T-cell (primary cell): ENCODE measurements at regions not wholly inside any gene's neighbourhood (a gene's known extent, or its start where the extent isn't known, plus 50 kb on each side); places are given as distances from the start of the nearest gene placed in this dataset.

Experiments
- ATAC-seq, 4 experiments: fragments of 200-7000 bp in 3 of 4; fragments of 150-1000 bp in 1 of 4; cut with Tn5 transposase; replicated peaks in 1 of 4; 1 replicate in 3 of 4; 2 replicates in 1 of 4; pipeline ENCODE4 v1.10.0; 2021; ENCODE audit warnings: moderate library complexity in 3 of 4, mild to moderate bottlenecking in 2 of 4, moderate number of reproducible peaks in 1 of 4
- CTCF ChIA-PET, 2 donors: fragments of 300-600 bp; sonication (Branson Sonifier 250); formaldehyde crosslinking; loops; one replicate each; lab custom pipeline; 2022; ENCODE audit warnings: antibody characterized with exemption in 2 of 2; lab: Charles Lee
- POLR2A ChIA-PET, 2 donors: fragments of 300-600 bp; sonication (Branson Sonifier 250); formaldehyde crosslinking; loops; one replicate each; lab custom pipeline; 2022; ENCODE audit warnings: antibody characterized with exemption in 2 of 2; lab: Charles Lee
- DNase-seq, 35 experiments: peaks; one replicate each; pipeline versions ENCODE4 v3.0.0 to v3.0.0-alpha.2; 2013 to 2023
- H3K27ac ChIP-seq: one replicate; pipeline ENCODE4 v1.5.1; 2013; ENCODE audit warnings: low read length
- H3K27me3 ChIP-seq, 2 experiments: replicated peaks in 1 of 2; 1 replicate in 1 of 2; 2 replicates in 1 of 2; pipeline versions ENCODE4 v1.6.1 to v1.7.0; 2013; ENCODE audit warnings: low read length in 1 of 2, mixed read lengths in 1 of 2; ENCODE audit not compliant: control insufficient read depth in 2 of 2, insufficient read depth in 2 of 2; ENCODE audit errors: extremely low read depth in 1 of 2
- H3K36me3 ChIP-seq, 2 donors: 1 replicate in 1 of 2; 2 replicates in 1 of 2; pipeline versions ENCODE4 v1.6.1 to v1.7.0; 2013; ENCODE audit warnings: low read length in 1 of 2; ENCODE audit not compliant: control insufficient read depth in 2 of 2, insufficient read depth in 1 of 2; ENCODE audit errors: extremely low read depth in 1 of 2
- H3K4me1 ChIP-seq, 2 experiments: 1 replicate in 1 of 2; 2 replicates in 1 of 2; pipeline versions ENCODE4 v1.6.1 to v1.7.0; 2013; ENCODE audit warnings: low read length in 2 of 2, mixed read lengths in 1 of 2; ENCODE audit not compliant: insufficient read depth in 2 of 2, control insufficient read depth in 1 of 2; ENCODE audit errors: extremely low read depth in 1 of 2
- H3K4me3 ChIP-seq, 2 donors: 1 replicate in 1 of 2; 2 replicates in 1 of 2; pipeline versions ENCODE4 v1.5.1 to v1.7.0; 2013; ENCODE audit warnings: mild to moderate bottlenecking in 2 of 2, low read length in 1 of 2, moderate library complexity in 1 of 2; ENCODE audit not compliant: control insufficient read depth in 1 of 2; ENCODE audit errors: extremely low read depth in 1 of 2
- H3K9me3 ChIP-seq: 2 replicates; pipeline ENCODE4 v1.7.0; 2013
- H3K27ac Mint-ChIP-seq, 2 donors: one replicate each; pipeline ENCODE4 v1.8.0; 2020 to 2021; ENCODE audit warnings: mild to moderate bottlenecking in 2 of 2, mixed read lengths in 2 of 2
- H3K27me3 Mint-ChIP-seq, 2 donors: one replicate each; pipeline ENCODE4 v1.8.0; 2021 to 2022; ENCODE audit warnings: mixed read lengths in 2 of 2
- H3K36me3 Mint-ChIP-seq: one replicate; pipeline ENCODE4 v1.8.0; 2021; ENCODE audit warnings: mixed read lengths
- H3K4me1 Mint-ChIP-seq, 3 donors: one replicate each; pipeline ENCODE4 v1.8.0; 2020 to 2022; ENCODE audit warnings: mixed read lengths in 3 of 3, mild to moderate bottlenecking in 1 of 3
- H3K4me3 Mint-ChIP-seq, 3 donors: one replicate each; pipeline ENCODE4 v1.8.0; 2020 to 2022; ENCODE audit warnings: mild to moderate bottlenecking in 3 of 3, mixed read lengths in 3 of 3, moderate library complexity in 3 of 3
- H3K9me3 Mint-ChIP-seq, 3 donors: one replicate each; pipeline ENCODE4 v1.8.0; 2020 to 2022; ENCODE audit warnings: mixed read lengths in 3 of 3
- WGBS: methylation state at CpG from one replicate; pipeline ENCODE4 v1.1.5; 2013; ENCODE audit warnings: missing lambda C conversion rate; ENCODE audit not compliant: insufficient coverage; 5-methylcytosine and 5-hydroxymethylcytosine counted together

- no peaks in the 10 kb centered on the region for H3K4me1 ChIP-seq
- Mint-ChIP-seq H3K4me1 (no peaks in the 10 kb centered on the region), H3K27me3 (peaks cover 35 to 59% of the 10 kb centered on the region in 2 donors), H3K27ac (no peak overlapping the region), H3K9me3 (no peaks in the 10 kb centered on the region), H3K4me3 (no peak overlapping the region), H3K36me3 (no peaks in the 10 kb centered on the region)
- H3K36me3 ChIP-seq = no peaks in the 10 kb centered on the region
- ChIA-PET CTCF (interaction anchor here in 1 of 2 donors (0.6 kb wide), 1 partner anchor 11 kb away, joined by 3 read pairs; no protein-coding TSS in a partner anchor), POLR2A (no interaction called here)
- no peak overlapping the region for H3K27ac ChIP-seq
- ATAC-seq (no peak), DNase-seq (no peak)
- no peak overlapping the region for H3K4me3 ChIP-seq
- peaks cover 0 to 88% of the 10 kb centered on the region in 2 experiments for H3K27me3 ChIP-seq
- 28% methylated on average over 16 of the region's 20 CpGs for WGBS
- H3K9me3 ChIP-seq = no peaks in the 10 kb centered on the region
Observed at GRCh38 chr20:62587757-62588402, 54.4 kb upstream of the SLCO4A1 start.

GRCh38 chr20:62588458-62589149 is 53.7 kb upstream of the SLCO4A1 start:
- no peak for ATAC-seq
- H3K9me3 Mint-ChIP-seq = no peaks in the 10 kb centered on the region
- WGBS = 70% methylated on average over 8 of the region's 13 CpGs
- H3K27me3 Mint-ChIP-seq = peaks cover 29 to 55% of the 10 kb centered on the region in 2 donors
- CTCF ChIA-PET = no interaction called here
- no peak overlapping the region for H3K27ac Mint-ChIP-seq
- Histone ChIP-seq H3K9me3 (no peaks in the 10 kb centered on the region), H3K4me1 (no peaks in the 10 kb centered on the region), H3K27ac (no peak overlapping the region), H3K4me3 (no peak overlapping the region), H3K36me3 (no peaks in the 10 kb centered on the region), H3K27me3 (peaks cover 0 to 90% of the 10 kb centered on the region in 2 experiments)
- H3K4me1 Mint-ChIP-seq = no peaks in the 10 kb centered on the region
- POLR2A ChIA-PET = no interaction called here
- no peak overlapping the region for H3K4me3 Mint-ChIP-seq
- H3K36me3 Mint-ChIP-seq = no peaks in the 10 kb centered on the region
- DNase-seq = no peak

- Mint-ChIP-seq H3K9me3 (no peaks in the 10 kb centered on the region), H3K36me3 (no peaks in the 10 kb centered on the region), H3K4me1 (no peaks in the 10 kb centered on the region), H3K27me3 (peaks cover 29 to 54% of the 10 kb centered on the region in 2 donors), H3K4me3 (no peak overlapping the region), H3K27ac (no peak overlapping the region)
- CTCF ChIA-PET = no interaction called here
- H3K27ac ChIP-seq = no peak overlapping the region
- DNase-seq (no peak), ATAC-seq (no peak)
- no peaks in the 10 kb centered on the region for H3K4me1 ChIP-seq
- H3K4me3 ChIP-seq = no peak overlapping the region
- peaks cover 0 to 90% of the 10 kb centered on the region in 2 experiments for H3K27me3 ChIP-seq
- POLR2A ChIA-PET = no interaction called here
- H3K36me3 ChIP-seq = no peaks in the 10 kb centered on the region
- WGBS = 67% methylated on average over 7 of the region's 9 CpGs
- H3K9me3 ChIP-seq = no peaks in the 10 kb centered on the region
Observed at GRCh38 chr20:62589150-62589498, 53.2 kb upstream of the SLCO4A1 start.

GRCh38 chr20:62589720-62590119 is 52.6 kb upstream of the SLCO4A1 start:
- H3K4me1 Mint-ChIP-seq = no peaks in the 10 kb centered on the region
- Histone ChIP-seq H3K4me3 (no peak overlapping the region), H3K9me3 (no peaks in the 10 kb centered on the region), H3K27me3 (peaks cover 0 to 90% of the 10 kb centered on the region in 2 experiments), H3K4me1 (no peaks in the 10 kb centered on the region), H3K36me3 (no peaks in the 10 kb centered on the region), H3K27ac (no peak overlapping the region)
- ChIA-PET POLR2A (no interaction called here), CTCF (no interaction called here)
- H3K9me3 Mint-ChIP-seq = no peaks in the 10 kb centered on the region
- no peaks in the 10 kb centered on the region for H3K36me3 Mint-ChIP-seq
- no peak overlapping the region for H3K4me3 Mint-ChIP-seq
- WGBS = 77% methylated on average over 14 of the region's 14 CpGs
- ATAC-seq = no peak
- DNase-seq = no peak
- peaks cover 25 to 57% of the 10 kb centered on the region in 2 donors for H3K27me3 Mint-ChIP-seq
- H3K27ac Mint-ChIP-seq = no peak overlapping the region

- DNase-seq = no peak
- H3K4me3 Mint-ChIP-seq = no peak overlapping the region
- no peak for ATAC-seq
- no peaks in the 10 kb centered on the region for H3K9me3 ChIP-seq
- no peak overlapping the region for H3K27ac Mint-ChIP-seq
- H3K4me3 ChIP-seq = no peak overlapping the region
- peaks cover 27 to 57% of the 10 kb centered on the region in 2 donors for H3K27me3 Mint-ChIP-seq
- H3K27ac ChIP-seq = no peak overlapping the region
- CTCF ChIA-PET = no interaction called here
- peaks cover 0 to 93% of the 10 kb centered on the region in 2 experiments for H3K27me3 ChIP-seq
- POLR2A ChIA-PET = no interaction called here
- H3K36me3 Mint-ChIP-seq = no peaks in the 10 kb centered on the region
- H3K4me1 ChIP-seq = peaks cover 0 to under 1% of the 10 kb centered on the region in 2 experiments
- no peaks in the 10 kb centered on the region for H3K4me1 Mint-ChIP-seq
- no peaks in the 10 kb centered on the region for H3K9me3 Mint-ChIP-seq
- WGBS = 77% methylated on average over 17 of the region's 23 CpGs
- no peaks in the 10 kb centered on the region for H3K36me3 ChIP-seq
Observed at GRCh38 chr20:62590309-62591121, 51.8 kb upstream of the SLCO4A1 start.

GRCh38 chr20:62591122-62591468 is 51.2 kb upstream of the SLCO4A1 start:
- Histone ChIP-seq H3K27ac (no peak overlapping the region), H3K4me1 (peaks cover 0 to 5% of the 10 kb centered on the region in 2 experiments), H3K36me3 (no peaks in the 10 kb centered on the region), H3K4me3 (no peak overlapping the region), H3K9me3 (no peaks in the 10 kb centered on the region), H3K27me3 (peaks cover 0 to 93% of the 10 kb centered on the region in 2 experiments)
- H3K36me3 Mint-ChIP-seq = no peaks in the 10 kb centered on the region
- ATAC-seq (no peak), DNase-seq (no peak)
- H3K27ac Mint-ChIP-seq = no peak overlapping the region
- no peaks in the 10 kb centered on the region for H3K9me3 Mint-ChIP-seq
- POLR2A ChIA-PET = no interaction called here
- H3K4me1 Mint-ChIP-seq = no peaks in the 10 kb centered on the region
- CTCF ChIA-PET = no interaction called here
- H3K4me3 Mint-ChIP-seq = no peak overlapping the region
- WGBS = 78% methylated on average over 9 of the region's 11 CpGs
- peaks cover 29 to 55% of the 10 kb centered on the region in 2 donors for H3K27me3 Mint-ChIP-seq
